HG03520 (cell line): ENCODE measurements at regions not wholly inside any gene's neighbourhood (a gene's known extent, or its start where the extent isn't known, plus 50 kb on each side); places are given as distances from the start of the nearest gene placed in this dataset.
"Not testable (repeated sequence)": the region's sequence is repeated elsewhere in the genome, so short reads cannot be mapped to it uniquely, and the experiment has no call there.

Experiments
- ATAC-seq: cut with Tn5 transposase; IDR thresholded peaks from one replicate; pipeline ENCODE4 v1.9.1; 2021; ENCODE audit warnings: mild to moderate bottlenecking, moderate library complexity; ENCODE audit not compliant: unreplicated experiment

- not testable (repeated sequence) for ATAC-seq
Observed at GRCh38 chr1:109857702-109858101, 52.9 kb upstream of the CSF1 start.

GRCh38 chr1:109855986-109856385 lies 54.7 kb upstream of the CSF1 start:
- not testable (repeated sequence) for ATAC-seq

GRCh38 chr1:109853972-109854371 lies 56.7 kb upstream of the CSF1 start:
- ATAC-seq: not testable (repeated sequence)

GRCh38 chr1:109852221-109853015 lies 58.2 kb upstream of the CSF1 start:
- not testable (repeated sequence) for ATAC-seq

- ATAC-seq: no peak
Observed at GRCh38 chr1:109850827-109851226, 59.8 kb upstream of the CSF1 start.

GRCh38 chr1:109850194-109850593 lies 60.5 kb upstream of the CSF1 start:
- no peak for ATAC-seq

GRCh38 chr1:109849655-109850054 lies 61.0 kb upstream of the CSF1 start:
- ATAC-seq: no peak

- no peak for ATAC-seq
Observed at GRCh38 chr1:109847251-109847650, 63.4 kb upstream of the CSF1 start.

- no peak for ATAC-seq
Observed at GRCh38 chr1:109846846-109847245, 63.8 kb upstream of the CSF1 start.

- ATAC-seq: no peak
Observed at GRCh38 chr1:109846162-109846561, 64.5 kb upstream of the CSF1 start.

GRCh38 chr1:109845658-109846057 lies 65.0 kb upstream of the CSF1 start:
- ATAC-seq: no peak

GRCh38 chr1:109844609-109845008 lies 66.0 kb upstream of the CSF1 start:
- no peak for ATAC-seq

GRCh38 chr1:109840011-109840629 lies 70.5 kb upstream of the CSF1 start:
- no peak for ATAC-seq

GRCh38 chr1:109839276-109839675 lies 71.4 kb upstream of the CSF1 start:
- not testable (repeated sequence) for ATAC-seq

GRCh38 chr1:109838838-109839240 lies 71.8 kb upstream of the CSF1 start:
- no peak for ATAC-seq

- no peak for ATAC-seq
Observed at GRCh38 chr1:109837852-109838570, 72.6 kb upstream of the CSF1 start.

GRCh38 chr1:109835645-109836044 lies 71.9 kb upstream of the EPS8L3 start:
- not testable (repeated sequence) for ATAC-seq

- no peak for ATAC-seq
Observed at GRCh38 chr1:109834951-109835350, 71.2 kb upstream of the EPS8L3 start.

- no peak for ATAC-seq
Observed at GRCh38 chr1:109832945-109833344, 69.2 kb upstream of the EPS8L3 start.

- ATAC-seq: no peak
Observed at GRCh38 chr1:109828756-109829505, 65.2 kb upstream of the EPS8L3 start.

- no peak for ATAC-seq
Observed at GRCh38 chr1:109827986-109828385, 64.3 kb upstream of the EPS8L3 start.
